IMR-90 (cell line): ENCODE measurements at regions not wholly inside any gene's neighbourhood (a gene's known extent, or its start where the extent isn't known, plus 50 kb on each side); places are given as distances from the start of the nearest gene placed in this dataset.

Experiments used
- BHLHE40 ChIP-seq: fragments of 150-350 bp; IDR thresholded peaks from 2 replicates; pipeline ENCODE4 v1.6.1; 2016; ENCODE audit warnings: mild to moderate bottlenecking, low read depth, low read length
- CEBPB ChIP-seq: IDR thresholded peaks from 2 replicates; pipeline ENCODE4 v1.6.1; 2012; ENCODE audit warnings: low read depth, low read length, improper control_type of control experiment
- FOS ChIP-seq: fragments of 150-350 bp; IDR thresholded peaks from 2 replicates; pipeline ENCODE4 v1.6.1; 2016; ENCODE audit warnings: low read depth, low read length
- MAFK ChIP-seq: IDR thresholded peaks from 2 replicates; pipeline ENCODE4 v1.6.1; 2012; ENCODE audit warnings: low read depth, low read length, improper control_type of control experiment
- MAZ ChIP-seq: IDR thresholded peaks from 2 replicates; pipeline ENCODE4 v1.6.1; 2012; ENCODE audit warnings: low read depth, mild to moderate bottlenecking, low read length, improper control_type of control experiment, moderate library complexity, borderline replicate concordance
- MXI1 ChIP-seq: IDR thresholded peaks from 2 replicates; pipeline ENCODE4 v1.6.1; 2012; ENCODE audit warnings: low read depth, mild to moderate bottlenecking, low read length, moderate library complexity, borderline replicate concordance
- POLR2A ChIP-seq: IDR thresholded peaks from 2 replicates; pipeline ENCODE4 v1.6.1; 2012; ENCODE audit warnings: mild to moderate bottlenecking, low read depth, low read length
- RAD21 ChIP-seq: IDR thresholded peaks from 2 replicates; pipeline ENCODE4 v1.6.1; 2012; ENCODE audit warnings: low read length, improper control_type of control experiment
- RCOR1 ChIP-seq: IDR thresholded peaks from 2 replicates; pipeline ENCODE4 v1.6.1; 2012; ENCODE audit warnings: mild to moderate bottlenecking, low read length, improper control_type of control experiment; ENCODE audit not compliant: insufficient replicate concordance
- RFX5 ChIP-seq: IDR thresholded peaks from 2 replicates; pipeline ENCODE4 v1.8.0; 2012; ENCODE audit warnings: low read depth, mild to moderate bottlenecking, low read length, moderate library complexity
- SMC3 ChIP-seq: fragments of 150-350 bp; IDR thresholded peaks from 2 replicates; pipeline ENCODE4 v1.6.1; 2016; ENCODE audit warnings: low read depth, mild to moderate bottlenecking, antibody characterized with exemption, low read length, moderate library complexity
- TF ChIP-seq, protein P1 (sequence below): conservative IDR thresholded peaks from 2 replicates; pipeline ENCODE4 v1.5.1; 2012; ENCODE audit warnings: mild to moderate bottlenecking, low read depth, low read length, improper control_type of control experiment
- TF ChIP-seq, protein P2 (sequence below): fragments of 150-350 bp; IDR thresholded peaks from 2 replicates; pipeline ENCODE4 v1.6.1; 2017; ENCODE audit warnings: mild to moderate bottlenecking, antibody characterized with exemption, low read length, low read depth
- TF ChIP-seq, protein P3 (sequence below): fragments of 150-350 bp; IDR thresholded peaks from 2 replicates; pipeline ENCODE4 v1.6.1; 2016; ENCODE audit warnings: low read depth, mild to moderate bottlenecking, low read length, moderate library complexity, borderline replicate concordance

DNA sequence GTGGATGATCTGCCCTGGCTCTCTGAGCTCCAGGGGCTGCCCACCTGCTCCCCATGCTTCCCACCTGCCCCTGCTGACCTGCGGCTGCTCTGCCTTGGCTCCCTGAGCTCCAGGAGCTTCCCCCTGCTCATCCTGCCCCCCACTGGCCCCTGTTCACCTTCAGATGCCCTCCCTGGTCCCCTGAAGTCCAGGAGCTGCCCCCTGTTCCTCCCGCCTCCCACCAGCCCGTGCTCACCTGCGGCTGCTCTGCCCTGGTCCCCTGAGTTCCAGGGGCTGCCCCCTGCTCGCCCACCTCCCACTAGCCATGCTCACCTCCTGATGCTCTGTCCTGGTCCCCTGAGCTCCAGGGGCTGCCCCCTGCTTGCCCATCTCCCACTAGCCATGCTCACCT lies 219.7 kb downstream of the TMEM121 start:
- TF ChIP-seq SMC3 (no peak), MAFK (no peak), BHLHE40 (no peak), POLR2A (no peak), CEBPB (no peak), MXI1 (no peak), RFX5 (no peak), RAD21 (no peak), RCOR1 (no peak), MAZ (no peak), FOS (no peak)
- TF ChIP-seq, protein P1, sequence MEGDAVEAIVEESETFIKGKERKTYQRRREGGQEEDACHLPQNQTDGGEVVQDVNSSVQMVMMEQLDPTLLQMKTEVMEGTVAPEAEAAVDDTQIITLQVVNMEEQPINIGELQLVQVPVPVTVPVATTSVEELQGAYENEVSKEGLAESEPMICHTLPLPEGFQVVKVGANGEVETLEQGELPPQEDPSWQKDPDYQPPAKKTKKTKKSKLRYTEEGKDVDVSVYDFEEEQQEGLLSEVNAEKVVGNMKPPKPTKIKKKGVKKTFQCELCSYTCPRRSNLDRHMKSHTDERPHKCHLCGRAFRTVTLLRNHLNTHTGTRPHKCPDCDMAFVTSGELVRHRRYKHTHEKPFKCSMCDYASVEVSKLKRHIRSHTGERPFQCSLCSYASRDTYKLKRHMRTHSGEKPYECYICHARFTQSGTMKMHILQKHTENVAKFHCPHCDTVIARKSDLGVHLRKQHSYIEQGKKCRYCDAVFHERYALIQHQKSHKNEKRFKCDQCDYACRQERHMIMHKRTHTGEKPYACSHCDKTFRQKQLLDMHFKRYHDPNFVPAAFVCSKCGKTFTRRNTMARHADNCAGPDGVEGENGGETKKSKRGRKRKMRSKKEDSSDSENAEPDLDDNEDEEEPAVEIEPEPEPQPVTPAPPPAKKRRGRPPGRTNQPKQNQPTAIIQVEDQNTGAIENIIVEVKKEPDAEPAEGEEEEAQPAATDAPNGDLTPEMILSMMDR, result no peak
- TF ChIP-seq, protein P2, sequence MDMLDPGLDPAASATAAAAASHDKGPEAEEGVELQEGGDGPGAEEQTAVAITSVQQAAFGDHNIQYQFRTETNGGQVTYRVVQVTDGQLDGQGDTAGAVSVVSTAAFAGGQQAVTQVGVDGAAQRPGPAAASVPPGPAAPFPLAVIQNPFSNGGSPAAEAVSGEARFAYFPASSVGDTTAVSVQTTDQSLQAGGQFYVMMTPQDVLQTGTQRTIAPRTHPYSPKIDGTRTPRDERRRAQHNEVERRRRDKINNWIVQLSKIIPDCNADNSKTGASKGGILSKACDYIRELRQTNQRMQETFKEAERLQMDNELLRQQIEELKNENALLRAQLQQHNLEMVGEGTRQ, result no peak
- TF ChIP-seq, protein P3, sequence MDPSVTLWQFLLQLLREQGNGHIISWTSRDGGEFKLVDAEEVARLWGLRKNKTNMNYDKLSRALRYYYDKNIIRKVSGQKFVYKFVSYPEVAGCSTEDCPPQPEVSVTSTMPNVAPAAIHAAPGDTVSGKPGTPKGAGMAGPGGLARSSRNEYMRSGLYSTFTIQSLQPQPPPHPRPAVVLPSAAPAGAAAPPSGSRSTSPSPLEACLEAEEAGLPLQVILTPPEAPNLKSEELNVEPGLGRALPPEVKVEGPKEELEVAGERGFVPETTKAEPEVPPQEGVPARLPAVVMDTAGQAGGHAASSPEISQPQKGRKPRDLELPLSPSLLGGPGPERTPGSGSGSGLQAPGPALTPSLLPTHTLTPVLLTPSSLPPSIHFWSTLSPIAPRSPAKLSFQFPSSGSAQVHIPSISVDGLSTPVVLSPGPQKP, result no peak
